ENCODE measurements at regions not wholly inside any gene's neighbourhood (a gene's known extent, or its start where the extent isn't known, plus 50 kb on each side); places are given as distances from the start of the nearest gene placed in this dataset.

GRCh38 chr9:97752274-97752673 is 55.1 kb upstream of the XPA start:
- Histone ChIP-seq H2AK9ac (replicated peaks; ENCODE audit: low read depth, low read length, poor library complexity) (no peak overlapping the region), H3K27me3 (ENCODE audit: control insufficient read depth, insufficient read depth, low read length) (peaks cover 51% of the 10 kb centered on the region), H4K91ac (ENCODE audit: insufficient read depth, low read depth, low read length) (no peak overlapping the region), H3K4me3 (ENCODE audit: insufficient read depth, low read depth, low read length) (no peak overlapping the region), H4K20me1 (ENCODE audit: insufficient read depth, low read length) (no peaks in the 10 kb centered on the region), H3K9me1 (ENCODE audit: insufficient read depth, low read length) (no peaks in the 10 kb centered on the region), H2AFZ (replicated peaks; ENCODE audit: low read length, poor library complexity) (no peak overlapping the region), H3K27ac (ENCODE audit: insufficient read depth, low read length) (no peak overlapping the region), H3K9ac (ENCODE audit: low read depth, low read length) (no peak overlapping the region), H4K5ac (ENCODE audit: low read depth, low read length) (no peak overlapping the region), H4K8ac (ENCODE audit: low read depth in 2 of 2, low read length in 2 of 2) (no peak overlapping the region), H3K4ac (ENCODE audit: low read depth, low read length) (no peak overlapping the region), H2BK120ac (ENCODE audit: low read depth, low read length) (no peak overlapping the region), H2AK5ac (ENCODE audit: low read depth, low read length) (no peak overlapping the region), H3K79me1 (ENCODE audit: low read depth in 1 of 2, low read length in 2 of 2) (no peaks in the 10 kb centered on the region), H3K4me2 (ENCODE audit: low read depth, low read length) (no peak overlapping the region), H3K9me3 (ENCODE audit: control insufficient read depth, insufficient read depth, low read length) (no peaks in the 10 kb centered on the region), H3K4me1 (ENCODE audit: control insufficient read depth, insufficient read depth, low read length) (no peaks in the 10 kb centered on the region), H3K36me3 (ENCODE audit: control insufficient read depth, insufficient read depth, low read length) (no peaks in the 10 kb centered on the region), H3K56ac (ENCODE audit: extremely low read depth, insufficient read depth, low read length) (no peak overlapping the region), H2BK15ac (ENCODE audit: low read depth, low read length) (no peak overlapping the region), H3K18ac (ENCODE audit: low read depth, low read length) (no peak overlapping the region), H3K14ac (replicated peaks; ENCODE audit: low read depth, low read length) (no peak overlapping the region), H2BK20ac (ENCODE audit: low read depth, low read length) (no peak overlapping the region), H2BK5ac (ENCODE audit: low read depth, low read length, poor library complexity, severe bottlenecking) (no peak overlapping the region), H3K23ac (ENCODE audit: low read depth, low read length) (no peak overlapping the region)
- POLR2A ChIA-PET (ENCODE audit: unreplicated experiment): no interaction called here
- BruUV-seq (replicated peaks): no TSS peak
- CTCF ChIA-PET: interaction anchor here (0.6 to 1.3 kb wide), 2 partner anchors 127 to 149 kb away, joined by 3 to 6 read pairs; no protein-coding TSS in a partner anchor
- intact Hi-C loops (cut with micrococcal nuclease): no loop called here
- no CpG with 5 or more reads among the region's 2 CpGs for WGBS, 2 experiments (ENCODE audit: extremely low coverage in 2 of 2, insufficient read length in 1 of 2)
- in situ Hi-C loops (cut with MboI; ENCODE audit: low sequenced_read_pairs): no loop called here
- no peak for DNase-seq
- no peak for TF ChIP-seq RCOR1 (IDR thresholded peaks at IDR 0.05; ENCODE audit: insufficient replicate concordance, low read length)
- no peak for TF ChIP-seq MAZ (IDR thresholded peaks at IDR 0.05; ENCODE audit: borderline replicate concordance, low read depth, low read length)
- TF ChIP-seq CTCF (conservative IDR thresholded peaks at IDR 0.05; ENCODE audit: low read depth, low read length): no peak
- no peak for TF ChIP-seq CHD1 (IDR thresholded peaks at IDR 0.05; ENCODE audit: low read depth, low read length)
- TF ChIP-seq FOS (IDR thresholded peaks at IDR 0.05; ENCODE audit: low read depth, low read length): no peak
- no peak for TF ChIP-seq RFX5 (IDR thresholded peaks at IDR 0.05; ENCODE audit: low read depth, low read length)
- no peak for TF ChIP-seq NFE2L2 (IDR thresholded peaks at IDR 0.05; ENCODE audit: low read depth, low read length)
- TF ChIP-seq CEBPB (IDR thresholded peaks at IDR 0.05; ENCODE audit: low read depth, low read length): no peak
- TF ChIP-seq MXI1 (IDR thresholded peaks at IDR 0.05; ENCODE audit: borderline replicate concordance, low read depth, low read length): no peak
- no peak for TF ChIP-seq SMC3 (IDR thresholded peaks at IDR 0.05; ENCODE audit: low read depth, low read length)
- no peak for TF ChIP-seq BHLHE40 (IDR thresholded peaks at IDR 0.05; ENCODE audit: low read depth, low read length)
- no peak for TF ChIP-seq ELK1 (IDR thresholded peaks at IDR 0.05; ENCODE audit: borderline replicate concordance, low read depth, low read length)
- dilution Hi-C loops (cut with HindIII; ENCODE audit: low sequenced_read_pairs, unreplicated experiment): no loop called here
- ATAC-seq (ENCODE audit: low read depth): no peak
